Right forelimb (tissue), 1 donor: ENCODE measurements at regions not wholly inside any gene's neighbourhood (a gene's known extent, or its start where the extent isn't known, plus 50 kb on each side); places are given as distances from the start of the nearest gene placed in this dataset.

Experiments
- DNase-seq: peaks from one replicate; pipeline ENCODE4 v3.0.0-alpha.2; 2018

GRCh38 chr12:89977405-89978085, 268.9 kb upstream of the ATP2B1 start:
- DNase-seq, result no peak

DNA sequence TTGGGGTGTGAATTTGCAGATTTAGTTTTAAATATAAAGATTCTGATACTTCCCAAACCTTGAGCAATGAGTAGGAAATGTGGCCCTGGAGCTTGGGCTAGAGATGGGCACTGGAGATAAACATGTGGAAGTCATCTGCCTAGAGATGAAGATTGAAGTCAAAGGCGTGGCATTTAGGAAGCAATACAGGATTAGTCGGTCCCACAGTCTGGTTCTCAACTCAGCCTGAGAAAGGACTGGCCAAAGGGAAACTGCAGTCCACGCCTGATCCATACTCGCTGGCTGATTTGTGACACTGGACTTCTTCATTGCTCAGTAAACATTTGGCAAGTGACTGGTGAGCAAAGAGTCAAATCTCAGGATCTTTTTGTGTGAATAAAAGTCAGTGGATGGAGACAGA, 268.2 kb upstream of the ATP2B1 start:
- no peak for DNase-seq

DNA sequence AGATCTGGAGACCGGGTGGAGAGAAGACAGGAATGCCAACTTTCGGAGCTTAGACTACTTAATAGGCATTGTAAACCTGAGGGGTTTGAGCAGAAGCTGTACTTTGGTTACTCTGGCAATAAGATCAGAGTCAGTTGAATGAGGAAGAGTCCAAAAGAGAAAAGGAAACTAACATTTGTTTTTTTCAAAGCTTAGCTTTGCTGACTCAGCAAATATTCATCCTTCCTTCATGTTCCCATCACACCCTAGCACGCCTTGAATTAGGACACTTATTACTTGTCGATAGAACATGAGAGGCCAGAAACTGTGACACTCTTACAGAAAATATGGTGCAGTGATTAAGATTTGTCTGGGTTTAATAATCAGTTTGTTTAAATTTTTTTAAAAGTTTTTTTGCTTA, 266.9 kb upstream of the ATP2B1 start:
- DNase-seq, result no peak

GRCh38 chr12:89971880-89972279, 263.2 kb upstream of the ATP2B1 start:
- DNase-seq, result no peak

- DNase-seq, result no peak
Measured at GRCh38 chr12:89970722-89971121, 262.1 kb upstream of the ATP2B1 start.

DNA sequence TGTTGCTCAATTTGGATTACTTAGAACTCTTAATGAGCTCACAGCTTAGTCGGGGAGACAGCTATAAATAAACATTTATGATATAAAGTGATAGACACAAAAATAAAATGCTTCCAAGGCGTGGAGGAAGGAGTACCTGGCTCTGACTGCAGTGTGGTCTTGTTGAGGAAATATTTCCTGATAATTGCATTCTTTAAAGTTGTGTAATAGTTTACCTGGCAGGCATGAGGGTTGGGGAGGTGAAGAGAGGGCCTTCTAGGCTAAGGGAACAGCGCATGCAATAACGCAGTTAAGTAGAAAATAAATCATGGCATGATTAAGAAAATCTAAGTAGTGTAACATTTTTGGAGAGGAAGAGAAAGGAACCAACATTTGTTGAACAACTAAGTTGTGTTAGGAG, 260.5 kb upstream of the ATP2B1 start:
- no peak for DNase-seq

- DNase-seq, result no peak
Measured at GRCh38 chr12:89968151-89968700, 259.6 kb upstream of the ATP2B1 start.

DNA sequence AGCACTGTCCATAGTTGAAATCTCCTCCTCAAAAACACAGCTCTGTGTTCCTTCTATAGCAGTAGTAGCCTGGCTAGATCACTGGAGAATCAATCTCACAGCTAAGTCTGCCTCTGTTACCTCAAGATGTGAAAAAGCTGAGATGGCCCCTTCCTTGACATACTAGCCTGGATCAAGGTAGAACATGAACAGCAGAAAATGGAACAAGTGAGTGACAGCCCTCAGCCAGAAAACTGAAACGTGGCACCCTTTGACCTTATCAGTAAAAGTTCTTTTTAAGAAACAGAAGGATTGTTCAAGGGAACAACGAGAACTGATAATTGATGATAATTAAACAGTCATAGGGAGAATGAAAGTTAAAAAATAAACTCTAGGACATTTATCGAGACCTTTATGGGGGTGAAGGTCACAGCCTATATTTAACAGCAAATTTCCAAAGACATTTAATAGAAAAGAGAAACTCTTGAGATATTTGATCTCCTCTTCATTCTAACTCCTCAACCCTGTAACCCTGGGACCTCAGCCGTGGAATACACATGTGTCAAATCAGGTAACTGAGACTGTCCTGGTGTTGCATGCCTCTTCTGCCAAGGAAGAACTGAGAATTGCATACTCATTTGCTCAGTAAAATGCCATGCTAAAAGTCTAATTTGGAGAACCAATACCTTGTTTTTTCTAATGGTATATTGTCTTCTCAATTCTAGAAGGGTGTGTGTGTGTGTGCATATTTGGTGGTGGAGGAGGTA, 258.0 kb upstream of the ATP2B1 start:
- DNase-seq, result no peak

DNA sequence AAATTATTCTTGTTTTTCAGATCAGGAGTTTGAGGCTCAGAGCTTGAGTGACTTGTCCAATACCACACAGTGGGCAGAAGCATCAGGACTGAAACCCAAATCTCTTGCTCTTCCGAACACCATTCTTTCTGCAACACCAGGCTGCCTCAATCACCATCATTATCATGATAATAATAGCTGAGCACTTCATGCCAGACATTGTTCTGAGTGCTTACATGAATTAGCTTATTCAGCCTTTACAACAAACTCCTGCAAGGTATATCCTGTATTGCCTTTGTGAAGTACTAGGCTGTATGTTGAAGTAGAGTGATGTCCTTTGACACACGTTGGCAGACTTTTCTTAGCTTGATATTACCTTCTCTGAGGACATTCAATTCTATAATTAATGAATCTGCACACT, 257.4 kb upstream of the ATP2B1 start:
- DNase-seq, result no peak

- DNase-seq, result no peak
Measured at GRCh38 chr12:89962648-89963047, 254.0 kb upstream of the ATP2B1 start.

DNA sequence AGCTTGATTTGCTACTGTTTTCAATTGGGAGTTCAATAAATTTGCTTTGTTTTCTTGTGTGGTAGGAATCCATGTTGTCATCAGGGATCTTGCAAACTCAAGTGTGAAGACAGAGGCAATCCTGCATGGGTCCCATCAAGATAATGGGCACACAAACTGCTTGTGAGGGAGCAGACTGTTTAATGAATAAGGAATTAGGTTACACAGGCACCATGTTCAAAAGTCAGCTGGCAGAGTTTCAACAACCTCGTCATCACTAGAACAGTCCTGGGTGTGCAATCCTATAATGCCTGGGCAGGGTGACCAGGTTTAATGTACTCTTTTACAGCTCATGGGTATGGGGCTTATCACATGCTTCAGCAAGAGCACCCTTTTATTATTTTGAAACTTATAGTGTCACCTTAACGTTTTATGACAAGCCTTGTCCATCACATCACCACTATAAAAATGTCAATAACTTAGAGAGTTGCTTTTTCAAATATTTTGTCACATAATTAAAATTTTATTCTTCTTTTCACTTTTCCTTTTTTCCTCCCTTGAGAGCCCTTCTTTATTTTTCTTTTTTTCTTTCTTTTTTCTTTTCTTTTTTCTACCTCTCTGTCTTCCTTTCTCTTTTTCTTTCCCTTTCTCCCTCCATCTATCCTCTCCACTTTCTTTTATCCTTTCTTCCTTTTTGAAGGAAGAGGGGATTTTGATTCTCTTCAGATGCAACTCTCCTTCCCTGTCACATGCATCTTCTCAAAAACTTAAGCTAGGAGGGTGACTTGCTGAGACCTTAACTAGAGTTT, 252.2 kb upstream of the ATP2B1 start:
- no peak for DNase-seq

- no peak for DNase-seq
Measured at GRCh38 chr12:89960011-89960507, 251.4 kb upstream of the ATP2B1 start.

- no peak for DNase-seq
Measured at GRCh38 chr12:89959179-89959578, 250.5 kb upstream of the ATP2B1 start.

GRCh38 chr12:89954259-89954658, 245.6 kb upstream of the ATP2B1 start:
- no peak for DNase-seq

- no peak for DNase-seq
Measured at GRCh38 chr12:89951694-89952060, 243.0 kb upstream of the ATP2B1 start.

DNA sequence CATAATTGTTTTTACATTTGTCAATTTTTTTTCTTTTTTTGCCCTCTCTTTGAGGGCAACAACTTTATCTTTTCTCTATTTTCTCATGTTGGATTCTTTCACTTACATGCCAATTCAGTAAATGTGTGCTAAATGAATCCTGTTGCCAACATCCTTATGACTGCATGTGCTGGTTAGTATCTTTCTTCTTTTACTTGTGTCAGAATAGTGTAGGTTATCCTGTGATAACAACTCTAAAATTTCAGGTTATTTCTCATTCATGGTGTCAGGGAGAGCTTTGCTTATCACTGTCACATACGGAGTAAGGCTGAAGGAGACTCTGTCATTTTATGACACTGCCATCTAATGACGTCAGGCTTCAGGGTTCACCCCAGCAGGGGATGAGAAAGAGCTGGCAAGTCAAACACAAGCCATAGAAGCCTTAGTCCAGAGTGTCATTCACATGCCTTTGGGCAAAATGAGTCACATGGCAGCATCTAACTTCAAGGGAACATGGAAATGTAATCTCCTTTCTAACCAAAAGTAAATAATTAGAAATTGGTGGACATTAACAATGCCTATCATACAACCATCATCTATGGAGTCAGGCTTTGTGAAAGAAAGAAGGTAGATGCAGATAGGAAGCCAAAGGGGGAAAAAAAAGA, 242.5 kb upstream of the ATP2B1 start:
- no peak for DNase-seq

- DNase-seq, result no peak
Measured at GRCh38 chr12:89950421-89950820, 241.8 kb upstream of the ATP2B1 start.

DNA sequence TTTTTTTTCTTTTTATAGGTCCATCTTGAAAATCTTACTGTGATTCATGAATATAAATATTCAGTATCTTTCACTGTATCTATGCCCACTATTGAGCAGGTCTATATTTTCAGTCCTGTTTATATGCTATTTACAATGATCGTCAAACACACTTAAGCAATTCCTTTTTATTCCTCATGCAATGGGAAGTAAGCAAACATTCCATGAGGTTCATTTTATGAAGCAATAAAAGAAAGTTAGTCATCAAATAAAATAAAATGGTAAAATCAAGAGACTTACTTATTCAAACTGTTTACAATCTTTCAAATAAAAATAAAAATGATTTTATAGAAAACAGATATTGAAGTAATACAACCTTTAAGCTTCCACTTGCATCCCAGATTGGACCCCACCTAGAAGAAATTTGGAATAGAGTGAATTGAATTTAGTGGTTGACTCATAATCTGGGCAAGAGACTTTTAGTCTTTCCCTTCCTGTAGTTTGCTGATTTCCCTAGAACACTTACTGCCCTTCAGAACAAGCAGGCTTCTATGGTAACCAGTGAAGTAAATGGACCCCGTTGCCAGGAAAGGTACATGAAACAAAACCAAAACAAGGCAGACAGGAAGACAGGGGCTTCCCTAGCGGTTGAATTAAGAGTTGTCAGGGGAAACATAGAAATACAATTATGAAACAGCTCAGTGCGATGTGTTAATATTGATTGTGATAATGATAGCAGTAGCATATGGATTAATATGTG, 241.0 kb upstream of the ATP2B1 start:
- DNase-seq, result no peak

DNA sequence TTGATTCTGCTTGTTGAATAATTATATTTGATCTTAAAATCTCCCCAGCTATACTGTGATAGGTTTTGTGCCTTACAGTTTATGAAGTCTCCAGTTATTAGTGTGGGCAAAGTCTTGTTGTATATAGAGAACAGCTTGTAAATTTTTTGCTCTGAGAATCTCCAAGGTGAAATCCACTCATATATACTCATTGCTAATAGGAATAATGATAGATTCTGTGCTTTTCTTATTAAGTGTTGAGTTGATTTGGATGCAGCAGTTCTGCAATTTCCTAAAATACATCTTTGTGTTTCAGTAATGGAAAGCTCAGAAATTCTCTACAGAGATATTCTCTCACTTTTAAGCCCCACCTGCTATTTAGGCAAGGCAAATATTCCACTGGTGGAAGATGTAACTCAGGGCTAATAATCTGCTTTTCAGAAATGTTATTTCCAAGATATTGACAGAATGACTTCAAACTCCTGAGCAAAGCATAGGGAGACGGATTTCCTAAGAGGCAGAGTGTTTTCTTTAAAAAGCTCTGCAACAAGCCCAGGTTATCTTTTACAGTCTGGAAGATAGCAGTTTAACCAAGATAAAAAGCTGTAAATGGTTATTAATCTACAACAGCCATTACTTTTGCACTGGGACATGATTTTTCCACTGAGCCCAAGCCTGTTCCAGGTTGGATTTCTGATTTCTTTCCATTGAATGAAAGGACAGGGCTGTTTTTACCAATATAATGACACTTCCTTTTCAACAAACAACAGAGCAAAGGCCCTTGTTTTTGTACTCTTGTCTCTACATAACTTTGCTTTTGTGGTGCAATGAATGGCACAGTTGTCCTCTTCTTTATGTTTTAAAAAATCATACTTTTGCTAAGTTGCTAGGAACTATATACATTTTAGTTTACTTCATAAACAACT, 239.9 kb upstream of the ATP2B1 start:
- no peak for DNase-seq

GRCh38 chr12:89947437-89948270, 239.0 kb upstream of the ATP2B1 start:
- no peak for DNase-seq
